ENCODE measurements at regions not wholly inside any gene's neighbourhood (a gene's known extent, or its start where the extent isn't known, plus 50 kb on each side); places are given as distances from the start of the nearest gene placed in this dataset.
"Not testable (repeated sequence)": the region's sequence is repeated elsewhere in the genome, so short reads cannot be mapped to it uniquely, and the experiment has no call there.

- DNase-seq: no peak
These were observed 402.0 kb downstream of the ADCYAP1 start for GRCh38 chr18:1306641-1307040.

- DNase-seq: no peak
These were observed 404.0 kb downstream of the ADCYAP1 start for GRCh38 chr18:1308686-1309085.

GRCh38 chr18:1311376-1311775, 406.7 kb downstream of the ADCYAP1 start:
- DNase-seq: no peak

GRCh38 chr18:1335345-1335744, 430.7 kb downstream of the ADCYAP1 start:
- not testable (repeated sequence) for DNase-seq

GRCh38 chr18:1350931-1351450, 446.3 kb downstream of the ADCYAP1 start:
- DNase-seq: no peak

GRCh38 chr18:1353025-1353424, 448.4 kb downstream of the ADCYAP1 start:
- DNase-seq: no peak

GRCh38 chr18:1357724-1358123, 453.1 kb downstream of the ADCYAP1 start:
- DNase-seq: no peak

- no peak for DNase-seq
These were observed 457.3 kb downstream of the ADCYAP1 start for GRCh38 chr18:1361936-1362335.

GRCh38 chr18:1370552-1370951, 465.9 kb downstream of the ADCYAP1 start:
- no peak for DNase-seq

GRCh38 chr18:1371724-1372123, 467.1 kb downstream of the ADCYAP1 start:
- no peak for DNase-seq

GRCh38 chr18:1383465-1383864, 478.8 kb downstream of the ADCYAP1 start:
- DNase-seq: no peak

- not testable (repeated sequence) for DNase-seq
These were observed 483.8 kb downstream of the ADCYAP1 start for GRCh38 chr18:1388468-1388867.

GRCh38 chr18:1392046-1392445, 487.4 kb downstream of the ADCYAP1 start:
- no peak for DNase-seq

- DNase-seq: peak in 1 of 2 experiments; percentile 61
These were observed 488.4 kb downstream of the ADCYAP1 start for GRCh38 chr18:1392865-1393734.

- DNase-seq: no peak
These were observed 489.3 kb downstream of the ADCYAP1 start for GRCh38 chr18:1393929-1394328.

GRCh38 chr18:1394426-1394825, 489.8 kb downstream of the ADCYAP1 start:
- DNase-seq: no peak

GRCh38 chr18:1394966-1395365, 490.3 kb downstream of the ADCYAP1 start:
- DNase-seq: no peak

GRCh38 chr18:1408376-1408775, 503.7 kb downstream of the ADCYAP1 start:
- DNase-seq: no peak

GRCh38 chr18:1412655-1413322, 508.1 kb downstream of the ADCYAP1 start:
- DNase-seq: no peak

- no peak for DNase-seq
These were observed 508.6 kb downstream of the ADCYAP1 start for GRCh38 chr18:1413323-1413675.

GRCh38 chr18:1416074-1416473, 511.4 kb downstream of the ADCYAP1 start:
- no peak for DNase-seq

- no peak for DNase-seq
These were observed 516.8 kb downstream of the ADCYAP1 start for GRCh38 chr18:1421502-1421901.

GRCh38 chr18:1422634-1423033, 518.0 kb downstream of the ADCYAP1 start:
- DNase-seq: no peak

- peak in 1 of 2 experiments; percentile 42 for DNase-seq
These were observed 521.0 kb downstream of the ADCYAP1 start for GRCh38 chr18:1425679-1426078.
